ENCODE measurements at regions not wholly inside any gene's neighbourhood (a gene's known extent, or its start where the extent isn't known, plus 50 kb on each side); places are given as distances from the start of the nearest gene placed in this dataset.
"Not testable (repeated sequence)": the region's sequence is repeated elsewhere in the genome, so short reads cannot be mapped to it uniquely, and the experiment has no call there.

DNA sequence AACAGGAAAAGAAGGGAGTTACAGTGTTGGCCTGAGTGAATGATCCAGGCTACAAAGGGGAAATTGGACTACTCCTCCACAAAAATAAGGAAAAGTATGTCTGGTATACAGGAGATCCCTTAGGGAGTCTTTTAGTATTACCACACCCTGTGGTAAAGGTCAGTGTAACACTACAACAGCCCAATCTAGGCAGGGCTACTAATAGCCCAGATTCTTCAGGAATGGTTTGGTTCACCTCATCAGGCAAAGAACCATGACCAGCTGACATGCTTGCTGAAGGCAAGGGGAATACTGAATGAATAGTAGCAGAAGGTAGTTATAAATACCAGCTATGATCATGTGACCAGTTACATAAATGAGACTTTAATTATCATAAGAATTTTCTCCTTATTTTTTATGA, 372.6 kb upstream of the ATP11B start:
- DNase-seq, result no peak

DNA sequence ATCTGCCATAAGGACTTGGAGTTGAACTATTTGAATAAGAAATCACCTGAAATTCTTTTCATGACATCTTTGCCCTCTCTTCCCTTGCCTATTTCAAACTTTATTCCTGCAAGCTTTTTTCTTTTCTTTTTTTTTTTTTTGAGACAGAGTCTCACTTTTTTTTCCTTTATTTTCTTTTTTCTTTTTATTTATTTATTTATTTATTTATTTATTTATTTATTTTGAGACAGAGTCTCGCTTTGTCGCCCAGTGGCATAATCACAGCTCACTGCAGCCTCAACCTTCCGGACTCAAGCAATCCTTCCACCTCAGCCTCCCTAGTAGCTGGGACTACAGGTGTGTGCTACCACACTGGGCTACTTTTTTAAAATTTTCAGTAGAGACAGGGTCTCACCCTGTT, 369.3 kb upstream of the ATP11B start:
- DNase-seq, result no peak

DNA sequence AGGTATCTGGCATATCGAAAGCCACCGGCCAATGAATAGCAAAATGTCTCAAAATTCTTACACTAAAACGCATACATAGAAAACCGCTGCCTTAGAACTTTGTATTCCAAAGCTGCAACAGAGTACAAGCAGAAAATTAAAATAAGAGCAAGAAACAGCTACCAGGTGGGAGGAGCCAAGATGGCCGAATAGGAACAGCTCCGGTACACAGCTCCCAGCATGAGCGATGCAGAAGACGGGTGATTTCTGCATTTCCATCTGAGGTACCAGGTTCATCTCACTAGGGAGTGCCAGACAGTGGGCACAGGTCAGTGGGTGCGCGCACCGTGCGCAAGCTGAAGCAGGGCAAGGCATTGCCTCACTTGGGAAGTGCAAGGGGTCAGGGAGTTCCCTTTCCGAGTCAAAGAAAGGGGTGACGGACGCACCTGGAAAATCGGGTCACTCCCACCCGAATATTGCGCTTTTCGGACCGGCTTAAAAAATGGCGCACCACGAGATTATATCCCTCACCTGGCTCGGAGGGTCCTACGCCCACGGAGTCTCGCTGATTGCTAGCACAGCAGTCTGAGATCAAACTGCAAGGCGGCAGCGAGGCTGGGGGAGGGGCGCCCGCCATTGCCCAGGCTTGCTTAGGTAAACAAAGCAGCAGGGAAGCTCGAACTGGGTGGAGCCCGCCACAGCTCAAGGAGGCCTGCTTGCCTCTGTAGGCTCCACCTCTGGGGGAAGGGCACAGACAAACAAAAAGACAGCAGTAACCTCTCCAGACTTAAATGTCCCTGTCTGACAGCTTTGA, 367.2 kb upstream of the ATP11B start:
- DNase-seq, result not testable (repeated sequence)

DNA sequence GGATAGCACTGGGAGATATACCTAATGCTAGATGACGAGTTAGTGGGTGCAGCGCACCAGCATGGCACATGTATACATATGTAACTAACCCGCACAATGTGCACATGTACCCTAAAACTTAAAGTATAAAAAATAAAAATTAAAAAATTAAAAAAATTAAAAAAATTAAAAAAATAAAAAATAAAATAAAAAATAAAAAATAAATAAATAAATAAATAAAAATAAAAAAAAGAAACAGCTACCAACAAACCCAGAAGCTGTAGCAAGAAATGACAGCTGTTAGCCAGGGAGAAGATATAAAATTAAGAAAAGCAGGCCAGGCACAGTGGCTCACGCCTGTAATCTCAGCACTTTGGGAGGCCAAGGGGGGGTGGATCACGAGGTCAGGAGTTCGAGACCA, 361.3 kb upstream of the ATP11B start:
- DNase-seq, result not testable (repeated sequence)

DNA sequence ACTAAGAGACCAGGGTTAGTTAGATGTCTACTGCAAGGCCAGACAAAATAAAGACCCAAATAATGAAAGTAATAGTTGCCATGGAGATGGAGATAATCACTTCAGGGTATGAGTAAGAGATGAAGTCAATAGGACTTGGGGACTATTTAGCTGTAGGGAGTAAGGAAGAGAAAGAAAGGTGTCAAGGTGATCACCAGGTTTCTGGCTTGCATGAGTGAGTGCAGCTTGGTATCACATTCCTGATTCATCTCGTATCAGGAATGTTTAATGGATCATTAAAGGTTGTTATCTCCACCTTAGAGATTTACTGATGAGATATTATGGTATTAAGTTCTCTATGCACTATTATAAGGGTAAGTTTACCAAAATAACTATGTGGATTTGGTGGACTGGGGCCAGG, 357.4 kb upstream of the ATP11B start:
- DNase-seq, result no peak

DNA sequence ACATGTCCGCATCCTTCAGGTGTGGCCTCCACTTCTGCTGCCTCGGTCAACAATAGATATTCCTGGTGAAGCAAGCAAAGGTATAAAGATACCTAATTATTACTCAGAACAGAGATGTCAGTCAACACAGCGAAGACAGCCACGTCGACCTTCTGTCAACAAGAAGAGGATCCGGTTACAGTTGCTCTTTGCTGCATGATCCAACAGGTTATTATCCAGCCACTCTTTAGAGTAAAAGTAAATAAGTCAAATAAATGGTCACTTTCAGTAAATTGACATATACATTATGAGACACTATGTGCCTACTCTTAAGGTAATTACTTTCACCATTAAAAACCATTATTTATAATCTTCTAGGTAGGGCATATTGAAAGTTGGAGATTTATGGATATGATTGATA, 356.8 kb upstream of the ATP11B start:
- no peak for DNase-seq

DNA sequence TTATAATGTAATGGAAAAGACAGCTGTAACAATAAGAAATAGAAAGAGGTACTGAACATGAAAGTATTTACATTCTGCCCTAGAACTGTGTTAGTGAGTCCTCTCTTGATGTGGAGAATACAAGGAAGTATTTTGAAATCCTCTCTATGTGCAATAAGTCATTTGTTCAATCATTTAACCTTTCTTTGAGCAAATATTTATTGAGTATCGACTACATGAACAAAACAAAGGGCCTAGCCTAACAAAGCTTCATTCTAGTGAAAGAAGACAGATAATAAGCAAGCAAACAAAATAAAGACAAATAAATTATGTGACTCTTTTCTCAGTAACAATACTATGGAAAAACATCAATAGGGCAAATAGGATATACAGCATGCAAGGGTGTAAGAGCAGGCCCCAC, 354.9 kb upstream of the ATP11B start:
- no peak for DNase-seq

DNA sequence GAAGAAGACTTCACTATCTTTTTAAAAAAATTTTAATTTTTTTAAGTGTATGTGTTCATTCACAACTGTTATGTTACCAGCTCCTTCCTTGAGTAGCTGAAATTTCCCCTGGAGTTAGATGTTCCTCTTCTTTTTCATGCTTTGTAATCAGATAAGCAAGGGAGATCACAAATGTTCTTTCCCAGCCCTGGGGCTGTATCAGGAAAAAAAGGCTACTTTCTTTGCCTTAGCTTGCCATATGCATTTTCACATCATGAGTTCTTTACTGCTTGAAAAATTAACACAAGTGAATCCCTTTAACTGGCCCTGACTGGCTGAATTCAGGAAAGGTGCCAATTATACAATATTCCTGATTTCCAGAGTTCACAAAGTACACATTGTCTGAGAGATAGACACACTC, 353.2 kb upstream of the ATP11B start:
- DNase-seq, result no peak

DNA sequence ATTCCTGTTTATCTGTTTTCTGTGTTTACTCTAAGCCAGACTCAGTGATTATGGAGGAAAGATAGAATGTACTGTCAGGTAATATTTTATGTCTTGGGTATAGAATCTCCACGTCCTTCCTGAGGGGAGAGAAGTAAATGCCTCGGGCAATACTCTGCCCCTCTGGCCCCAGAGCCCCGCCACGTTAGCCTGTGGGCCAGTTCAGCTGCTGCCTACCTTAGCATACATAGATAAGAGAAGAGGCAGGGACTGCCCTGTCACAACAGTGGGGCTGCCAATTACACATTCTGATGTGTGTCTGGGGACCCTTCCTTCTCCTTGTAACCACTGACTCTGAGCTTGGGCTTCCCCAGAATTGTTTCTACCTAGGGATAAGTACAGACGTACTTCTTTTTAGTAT, 347.7 kb upstream of the ATP11B start:
- DNase-seq, result no peak

DNA sequence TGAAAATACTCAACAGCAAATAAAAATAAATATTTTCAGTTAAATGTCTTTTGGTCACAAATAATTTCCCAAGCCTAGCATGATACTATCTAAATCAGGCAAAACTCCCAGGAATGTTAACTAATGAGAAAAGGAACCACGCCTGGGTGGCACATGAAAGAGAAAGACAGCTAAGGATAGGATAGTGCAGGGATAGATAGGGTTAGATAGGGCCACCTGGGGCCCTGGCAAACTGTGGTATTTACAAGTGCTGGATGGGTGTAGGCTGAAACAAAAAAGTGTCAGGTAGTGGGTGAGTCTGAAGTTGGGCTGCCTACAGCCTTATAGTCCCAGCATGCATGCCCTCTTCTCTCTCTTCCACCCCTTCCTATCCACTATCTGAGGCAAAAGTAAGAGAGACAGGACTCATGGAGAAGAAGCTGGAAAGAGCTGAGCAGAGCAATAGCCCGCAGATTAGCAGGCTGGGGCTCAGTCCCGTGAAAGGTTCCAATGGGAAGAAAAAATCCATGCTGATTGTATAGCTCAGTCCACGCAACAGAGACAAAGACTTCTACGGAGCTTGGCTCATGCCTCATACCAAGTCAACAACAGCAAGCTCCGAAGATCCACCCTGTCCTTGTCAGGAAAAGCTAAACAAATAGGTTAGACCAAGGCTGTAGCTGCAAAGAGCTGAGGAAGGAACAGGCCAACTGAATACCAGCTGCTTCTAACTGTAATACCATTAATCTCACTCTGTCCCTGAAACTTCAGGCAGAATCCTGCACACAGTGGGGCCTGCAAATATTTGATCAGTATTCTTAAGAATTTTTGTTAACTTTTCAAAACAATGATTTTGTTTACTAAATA, 342.1 kb upstream of the ATP11B start:
- DNase-seq, result no peak

DNA sequence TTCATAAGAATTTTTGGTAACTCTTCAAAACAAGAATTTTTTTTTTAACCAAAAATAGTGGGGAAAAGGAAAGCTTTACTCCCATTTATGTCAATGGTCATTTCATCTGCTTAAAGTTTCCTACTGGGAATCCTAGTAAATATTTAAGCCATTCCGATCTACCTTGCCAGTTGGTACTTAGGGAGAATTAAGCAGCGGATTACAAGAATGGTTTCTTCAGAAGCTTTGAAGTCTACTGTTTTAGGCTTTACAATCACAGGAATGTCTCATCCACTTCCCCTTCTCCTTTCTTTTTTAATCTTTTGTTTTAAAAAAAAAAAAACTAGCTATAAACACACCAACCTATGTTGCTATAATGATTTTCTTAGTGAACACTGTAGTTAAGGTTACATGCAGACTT, 341.4 kb upstream of the ATP11B start:
- no peak for DNase-seq

DNA sequence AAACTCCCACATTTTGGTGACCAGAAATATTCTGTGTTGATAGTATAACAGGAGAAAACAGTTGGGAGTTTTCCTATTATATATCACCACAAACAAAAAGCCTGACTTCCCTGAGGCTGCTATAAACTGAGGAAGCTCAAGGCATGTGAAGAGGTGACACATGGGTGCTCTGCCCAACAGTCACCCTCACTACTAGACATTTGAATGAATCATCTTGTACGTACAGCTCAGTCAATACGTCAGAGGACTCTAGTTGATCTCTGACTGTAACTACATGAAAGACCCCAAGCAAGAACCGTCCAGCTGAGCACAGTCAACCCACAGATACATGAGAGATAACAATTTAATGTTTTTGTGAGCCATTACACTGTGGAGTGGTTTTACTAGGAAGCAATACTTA, 338.3 kb upstream of the ATP11B start:
- DNase-seq, result no peak

DNA sequence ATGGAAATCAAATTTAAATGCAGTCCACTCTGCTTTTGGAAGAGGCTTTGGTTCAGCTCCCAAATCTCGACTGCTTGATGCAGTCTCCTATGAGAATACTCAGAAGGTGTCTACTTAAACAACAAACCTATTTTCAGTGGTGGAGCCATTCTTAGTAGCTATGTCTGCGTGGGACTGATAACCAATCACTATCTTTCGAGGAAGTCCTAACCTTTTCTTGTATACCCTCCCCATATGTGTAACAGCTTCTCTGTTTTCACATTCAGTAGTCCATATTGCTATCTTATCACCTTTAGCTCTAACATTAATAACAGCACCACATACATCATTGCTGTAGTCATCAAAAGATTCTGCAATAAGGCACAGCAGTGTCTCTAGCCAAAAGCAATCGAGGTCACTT, 333.0 kb upstream of the ATP11B start:
- no peak for DNase-seq

DNA sequence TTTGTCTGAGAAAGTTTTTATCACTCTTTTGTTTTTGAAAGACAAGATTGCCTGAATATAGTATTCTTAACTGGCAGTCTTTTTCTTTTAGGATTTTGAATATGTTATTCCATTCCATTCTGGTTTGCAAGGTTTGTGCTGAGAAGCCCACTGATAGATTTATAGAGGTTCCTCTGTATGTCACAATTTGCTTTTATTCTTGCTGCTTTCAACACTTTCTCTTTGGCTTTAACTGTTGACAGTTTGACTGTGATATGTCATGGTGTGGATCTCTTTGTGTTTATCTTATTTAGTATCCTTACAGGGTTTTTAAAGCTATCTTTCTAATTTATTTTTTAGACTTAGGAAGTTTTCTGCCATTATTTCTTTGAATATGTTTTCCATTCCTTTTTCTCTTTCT, 331.2 kb upstream of the ATP11B start:
- DNase-seq, result no peak

DNA sequence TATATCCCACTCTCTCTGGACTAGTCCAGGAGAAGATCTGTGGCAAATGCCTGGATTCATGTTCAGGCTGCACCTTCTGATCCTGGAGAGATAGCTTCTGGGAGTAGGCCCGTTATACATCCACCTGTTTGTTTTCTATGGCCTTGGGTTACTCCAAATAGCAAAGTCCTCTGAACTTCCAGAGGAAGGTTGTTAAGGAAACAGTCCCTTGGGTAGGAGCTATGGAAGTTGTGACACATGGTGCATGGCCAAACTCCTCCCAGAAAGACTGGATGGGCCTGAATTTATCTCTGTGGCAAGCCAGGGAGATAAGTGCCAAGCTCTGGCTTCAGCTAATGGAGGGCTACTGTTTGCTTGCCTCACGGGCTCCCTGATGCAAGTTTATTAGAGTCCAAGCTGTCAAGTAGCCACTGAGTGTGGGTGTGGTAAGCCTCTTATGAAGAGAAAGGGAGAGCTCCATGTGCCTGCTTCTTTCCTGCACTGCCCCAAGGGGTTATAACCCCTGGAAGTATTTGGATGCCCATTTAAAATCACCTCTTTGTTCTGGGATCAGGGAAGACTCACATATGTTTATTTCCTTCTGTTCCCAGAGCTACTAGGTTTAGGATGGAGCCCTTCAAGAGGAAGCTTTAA, 328.7 kb upstream of the ATP11B start:
- no peak for DNase-seq

DNA sequence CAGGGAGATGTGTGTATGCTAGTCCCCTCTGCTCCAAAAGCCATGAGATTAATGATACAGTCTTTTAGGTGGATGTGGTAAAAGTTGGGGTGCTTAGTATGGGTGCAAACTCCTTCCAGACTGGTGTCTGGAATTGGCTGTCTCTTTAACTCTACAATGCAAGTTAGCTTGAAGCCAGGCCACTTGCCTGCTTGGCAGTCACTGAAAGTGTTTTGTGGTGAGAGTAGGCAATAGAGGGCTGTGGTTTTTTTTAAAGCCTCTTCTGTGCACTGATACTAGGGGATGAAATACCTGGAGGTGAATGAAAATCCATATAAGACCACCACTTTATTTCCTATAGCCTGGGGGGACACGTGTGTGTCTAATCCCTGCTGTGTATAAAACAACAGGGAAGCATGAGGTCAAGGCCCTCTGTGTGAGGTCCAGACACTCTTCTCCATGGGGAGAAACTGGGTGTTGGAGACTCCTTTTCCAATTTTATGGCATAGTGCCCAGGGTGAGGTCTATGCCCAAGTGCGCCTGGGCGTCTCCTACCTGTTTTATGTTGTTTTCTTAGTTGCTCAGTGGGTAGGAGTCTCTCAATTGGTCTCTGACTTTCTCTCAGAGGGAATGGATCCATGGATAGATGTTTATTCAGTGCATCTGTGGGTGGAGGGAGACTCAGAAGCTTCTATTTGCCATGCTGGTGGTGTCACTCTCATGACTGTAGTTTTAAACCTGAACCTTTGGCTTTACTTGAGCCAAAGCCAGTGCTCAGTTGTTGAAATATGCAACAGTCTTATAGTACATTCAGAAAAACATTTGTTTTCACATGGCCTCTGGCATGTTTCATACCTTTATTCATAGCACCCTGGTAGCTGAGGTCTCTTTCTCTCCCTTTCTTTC, 327.8 kb upstream of the ATP11B start:
- no peak for DNase-seq

DNA sequence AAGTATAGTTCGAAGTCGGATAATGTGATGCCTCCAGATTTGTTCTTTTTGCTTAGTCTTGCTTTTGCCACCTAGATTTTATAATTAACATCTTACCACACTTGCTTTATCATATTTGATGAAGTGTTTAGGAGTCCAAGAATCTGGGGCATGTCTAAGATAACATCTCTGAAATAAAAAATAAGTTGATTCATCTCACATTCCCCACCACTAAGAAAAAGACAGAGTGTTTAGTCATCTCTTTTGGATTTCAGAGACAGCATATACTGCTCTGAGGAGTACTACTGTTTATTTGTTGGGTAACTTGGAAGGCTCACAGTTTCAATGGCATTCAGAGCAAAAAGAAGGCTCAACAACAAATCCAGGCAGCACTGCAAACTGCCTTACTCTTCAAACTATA, 324.2 kb upstream of the ATP11B start:
- DNase-seq, result no peak

DNA sequence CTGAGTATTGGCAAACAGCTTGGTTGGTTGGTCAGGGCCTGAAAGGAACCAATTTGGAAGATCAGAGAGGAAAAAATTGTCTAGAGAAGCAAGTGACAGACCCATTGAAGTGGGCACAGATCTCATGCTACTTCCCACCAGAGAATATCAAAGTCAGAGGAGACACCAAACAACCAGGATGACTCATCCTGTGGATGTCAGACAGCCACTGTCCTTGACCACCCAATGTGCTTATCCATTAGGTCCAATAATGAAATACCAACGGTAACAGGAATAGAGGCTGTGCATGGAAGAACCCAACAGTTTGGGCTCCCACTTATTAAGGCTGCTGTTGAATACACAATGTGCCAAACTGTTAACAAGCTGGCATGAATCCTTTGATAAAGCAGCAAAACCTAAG, 323.1 kb upstream of the ATP11B start:
- no peak for DNase-seq

DNA sequence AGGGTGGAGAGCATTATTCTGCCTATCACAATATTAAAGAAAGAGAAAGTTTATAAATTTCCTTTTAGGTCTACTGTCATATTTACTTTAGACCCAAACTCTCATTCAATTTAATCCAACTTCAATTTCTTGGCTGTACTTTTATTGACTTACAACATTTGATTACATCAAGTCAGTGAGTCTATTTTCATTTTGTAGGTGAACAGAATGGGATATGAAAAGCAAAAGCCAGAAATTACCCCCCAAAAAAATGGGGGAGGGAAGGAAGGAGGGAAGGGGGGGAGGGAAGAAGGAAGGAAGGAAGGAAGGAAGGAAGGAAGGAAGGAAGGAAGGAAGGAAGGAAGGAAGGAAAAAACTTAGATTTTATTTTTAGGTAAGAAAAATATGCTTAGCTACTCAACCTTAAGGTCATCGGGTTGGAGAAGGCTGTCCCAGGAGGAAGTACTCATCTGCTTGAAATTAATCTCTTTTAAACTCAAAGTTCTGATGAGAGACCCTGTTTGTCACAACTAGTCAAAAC, 320.1 kb upstream of the ATP11B start:
- no peak for DNase-seq

DNA sequence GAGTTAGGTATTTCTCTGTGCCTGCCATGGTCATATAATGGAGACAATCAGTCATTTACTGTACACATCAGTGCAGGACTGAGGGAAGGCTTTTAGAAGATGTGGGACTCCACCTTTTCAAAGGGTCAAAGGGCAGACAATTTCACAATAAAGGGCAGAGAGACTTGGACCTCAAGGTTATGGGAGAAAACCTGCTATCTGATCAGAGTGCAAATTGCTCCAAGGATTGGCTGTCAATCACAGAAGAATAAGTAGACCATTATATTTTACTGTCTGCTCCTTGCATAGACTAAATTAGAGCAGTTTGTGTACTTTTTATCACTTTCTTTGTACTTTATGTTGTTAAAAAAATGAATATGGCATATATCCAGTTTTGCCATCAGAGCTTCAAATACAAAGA, 314.9 kb upstream of the ATP11B start:
- no peak for DNase-seq

DNA sequence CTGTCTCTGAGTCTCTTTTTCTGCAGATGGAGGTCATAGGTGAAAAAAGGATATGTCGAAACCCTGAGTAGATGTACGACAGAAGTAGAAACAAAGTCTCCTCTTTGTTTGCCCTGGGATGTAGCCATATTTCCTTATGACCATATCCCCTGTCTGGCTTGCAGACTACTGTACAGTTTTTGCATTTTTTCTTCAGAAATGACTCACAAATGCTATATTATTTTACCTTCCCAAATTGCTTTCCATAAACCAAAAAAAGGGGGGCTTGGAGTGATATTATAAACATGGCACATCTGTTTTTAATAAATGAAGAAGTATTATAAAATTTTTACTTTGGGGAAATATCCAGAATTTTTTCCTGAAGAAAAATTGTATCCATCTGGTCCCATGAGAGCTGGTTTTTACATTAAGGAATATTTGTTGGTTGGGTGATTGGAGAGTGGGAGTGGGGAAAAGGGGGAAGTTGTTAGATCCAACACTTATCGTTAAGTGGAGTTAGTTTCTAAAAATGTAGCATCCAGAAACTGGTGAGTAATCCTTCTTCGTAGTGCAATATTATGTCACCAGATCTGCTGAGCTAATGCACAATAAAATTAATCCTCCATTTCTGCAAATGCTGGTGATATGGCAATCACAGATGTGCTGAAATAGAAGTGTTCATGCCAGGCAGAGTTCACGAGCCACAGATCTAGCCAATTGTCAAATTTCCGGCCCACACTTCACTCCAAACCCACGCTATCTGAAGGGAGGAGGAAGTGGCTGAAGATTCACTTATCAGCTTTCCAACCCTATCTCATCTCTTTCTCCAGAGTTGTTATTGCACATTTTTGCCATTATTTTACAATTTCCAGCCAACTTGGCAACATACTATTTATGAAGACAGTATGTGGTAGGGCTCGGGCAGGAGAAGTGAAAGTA, 313.6 kb upstream of the ATP11B start:
- DNase-seq, result no peak

DNA sequence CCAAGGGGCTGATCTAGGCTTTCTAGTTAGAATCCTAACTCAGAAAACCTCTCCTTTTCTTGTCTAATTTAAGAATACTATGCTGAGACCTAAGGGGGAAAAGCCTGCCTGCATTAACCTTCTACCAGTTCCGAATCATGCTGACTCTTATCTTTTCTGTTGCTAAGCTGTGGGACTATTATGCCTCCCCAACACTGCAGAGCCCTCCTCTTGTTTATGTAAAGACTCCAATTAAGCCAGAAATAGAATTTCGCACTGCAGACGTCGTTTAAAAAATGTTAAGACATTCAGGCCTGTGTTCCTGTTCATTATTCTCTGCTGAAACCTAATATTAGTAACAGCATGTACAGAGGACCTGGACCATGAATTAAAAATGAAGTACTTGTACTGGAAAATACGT, 310.6 kb upstream of the ATP11B start:
- no peak for DNase-seq
